MM.1S (cell line): ENCODE measurements at regions not wholly inside any gene's neighbourhood (a gene's known extent, or its start where the extent isn't known, plus 50 kb on each side); places are given as distances from the start of the nearest gene placed in this dataset.

ENCODE experiments used
- DNase-seq: peaks from one replicate; pipeline ENCODE4 v3.0.0-alpha.2; 2015
- H2AFZ ChIP-seq: fragments of 300-600 bp; sonication (generic); 2 replicates; pipeline ENCODE4 v1.6.0; 2016; ENCODE audit warnings: antibody characterized with exemption, low read length
- H3F3A ChIP-seq: fragments of 300-600 bp; sonication (generic); 2 replicates; pipeline ENCODE4 v1.6.1; 2016; ENCODE audit warnings: mild to moderate bottlenecking, antibody characterized with exemption, low read length, moderate library complexity, mixed read lengths; ENCODE audit not compliant: insufficient read depth
- H3K27ac ChIP-seq: fragments of 300-600 bp; sonication (generic); 2 replicates; pipeline ENCODE4 v1.5.1; 2016; ENCODE audit warnings: mild to moderate bottlenecking, low read length
- H3K27me3 ChIP-seq: fragments of 300-600 bp; sonication (generic); replicated peaks from 2 replicates; pipeline ENCODE4 v1.6.0; 2016; ENCODE audit warnings: low read length; ENCODE audit not compliant: insufficient read depth
- H3K36me3 ChIP-seq: fragments of 300-600 bp; sonication (generic); replicated peaks from 2 replicates; pipeline ENCODE4 v1.6.1; 2016; ENCODE audit warnings: mild to moderate bottlenecking, low read length, mixed read lengths; ENCODE audit not compliant: insufficient read depth
- H3K4me1 ChIP-seq: fragments of 300-600 bp; sonication (generic); 2 replicates; pipeline ENCODE4 v1.6.1; 2016; ENCODE audit warnings: low read length, mixed read lengths
- H3K4me2 ChIP-seq: fragments of 300-600 bp; sonication (generic); 2 replicates; pipeline ENCODE4 v1.6.0; 2016; ENCODE audit warnings: low read depth, low read length
- H3K4me3 ChIP-seq: fragments of 300-600 bp; sonication (generic); 2 replicates; pipeline ENCODE4 v1.5.1; 2016; ENCODE audit warnings: low read length, mixed read lengths
- H3K79me2 ChIP-seq: fragments of 300-600 bp; sonication (generic); 2 replicates; pipeline ENCODE4 v1.6.1; 2016; ENCODE audit warnings: mixed run types, low read length, mixed read lengths
- H3K9ac ChIP-seq: fragments of 300-600 bp; sonication (generic); 2 replicates; pipeline ENCODE4 v1.6.1; 2016; ENCODE audit warnings: low read length, mixed read lengths
- H3K9me2 ChIP-seq: fragments of 300-600 bp; sonication (generic); replicated peaks from 2 replicates; pipeline ENCODE4 v1.6.1; 2016; ENCODE audit warnings: mild to moderate bottlenecking, low read length, mixed read lengths; ENCODE audit not compliant: insufficient read depth
- H3K9me3 ChIP-seq: fragments of 300-600 bp; sonication (generic); replicated peaks from 2 replicates; pipeline ENCODE4 v1.6.1; 2016; ENCODE audit warnings: mild to moderate bottlenecking, low read length, mixed read lengths; ENCODE audit not compliant: insufficient read depth
- H4K20me1 ChIP-seq: fragments of 300-600 bp; sonication (generic); 2 replicates; pipeline ENCODE4 v1.6.1; 2016; ENCODE audit warnings: mild to moderate bottlenecking, low read length, moderate library complexity, mixed read lengths; ENCODE audit not compliant: insufficient read depth
- EZH2 ChIP-seq: fragments of 300-600 bp; sonication (generic); optimal IDR thresholded peaks from 2 replicates; pipeline ENCODE3; 2017; ENCODE audit warnings: low read depth, mild to moderate bottlenecking, antibody characterized with exemption, low read length, mixed read lengths
- EZH2phosphoT487 ChIP-seq: fragments of 300-600 bp; sonication (generic); IDR thresholded peaks from 2 replicates; pipeline ENCODE4 v1.6.1; 2018; ENCODE audit warnings: antibody characterized with exemption, low read length
- TF ChIP-seq, protein P1 (sequence below): fragments of 300-600 bp; sonication (generic); IDR thresholded peaks from 2 replicates; pipeline ENCODE4 v1.5.1; 2016; ENCODE audit warnings: antibody characterized with exemption, low read length, mixed read lengths

DNA sequence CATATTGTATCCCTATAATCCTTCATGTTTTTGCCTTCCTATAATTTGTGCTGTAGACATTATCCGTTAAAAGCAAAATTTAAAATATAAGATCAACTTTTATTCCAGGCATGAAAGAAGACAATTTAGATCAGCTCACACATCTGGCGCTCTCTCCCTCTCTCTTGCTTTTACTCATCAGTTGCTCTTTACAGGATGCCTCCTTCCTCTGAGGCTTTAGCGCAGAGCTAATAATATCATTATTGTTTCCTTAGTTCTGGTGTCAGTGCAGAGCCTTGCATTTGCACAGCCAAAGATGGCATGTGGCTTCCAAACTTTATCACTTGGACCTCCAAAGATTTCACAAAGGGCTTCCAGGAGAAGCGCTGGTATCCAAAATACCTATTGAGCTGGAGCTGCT, 295.1 kb downstream of the FGF9 start:
- Histone ChIP-seq H3K27ac (no peak overlapping the region), H3K9ac (no peak overlapping the region), H3K4me3 (no peak overlapping the region), H2AFZ (no peak overlapping the region), H3K4me2 (no peak overlapping the region), H3K27me3 (no peaks in the 10 kb centered on the region), H3K36me3 (no peaks in the 10 kb centered on the region), H4K20me1 (no peaks in the 10 kb centered on the region), H3K9me3 (no peaks in the 10 kb centered on the region), H3K9me2 (no peaks in the 10 kb centered on the region), H3K79me2 (no peaks in the 10 kb centered on the region), H3F3A (no peaks in the 10 kb centered on the region), H3K4me1 (no peaks in the 10 kb centered on the region)
- TF ChIP-seq EZH2phosphoT487 (no peak), EZH2 (no peak)
- TF ChIP-seq, protein P1, sequence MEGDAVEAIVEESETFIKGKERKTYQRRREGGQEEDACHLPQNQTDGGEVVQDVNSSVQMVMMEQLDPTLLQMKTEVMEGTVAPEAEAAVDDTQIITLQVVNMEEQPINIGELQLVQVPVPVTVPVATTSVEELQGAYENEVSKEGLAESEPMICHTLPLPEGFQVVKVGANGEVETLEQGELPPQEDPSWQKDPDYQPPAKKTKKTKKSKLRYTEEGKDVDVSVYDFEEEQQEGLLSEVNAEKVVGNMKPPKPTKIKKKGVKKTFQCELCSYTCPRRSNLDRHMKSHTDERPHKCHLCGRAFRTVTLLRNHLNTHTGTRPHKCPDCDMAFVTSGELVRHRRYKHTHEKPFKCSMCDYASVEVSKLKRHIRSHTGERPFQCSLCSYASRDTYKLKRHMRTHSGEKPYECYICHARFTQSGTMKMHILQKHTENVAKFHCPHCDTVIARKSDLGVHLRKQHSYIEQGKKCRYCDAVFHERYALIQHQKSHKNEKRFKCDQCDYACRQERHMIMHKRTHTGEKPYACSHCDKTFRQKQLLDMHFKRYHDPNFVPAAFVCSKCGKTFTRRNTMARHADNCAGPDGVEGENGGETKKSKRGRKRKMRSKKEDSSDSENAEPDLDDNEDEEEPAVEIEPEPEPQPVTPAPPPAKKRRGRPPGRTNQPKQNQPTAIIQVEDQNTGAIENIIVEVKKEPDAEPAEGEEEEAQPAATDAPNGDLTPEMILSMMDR = no peak
- DNase-seq = no peak

DNA sequence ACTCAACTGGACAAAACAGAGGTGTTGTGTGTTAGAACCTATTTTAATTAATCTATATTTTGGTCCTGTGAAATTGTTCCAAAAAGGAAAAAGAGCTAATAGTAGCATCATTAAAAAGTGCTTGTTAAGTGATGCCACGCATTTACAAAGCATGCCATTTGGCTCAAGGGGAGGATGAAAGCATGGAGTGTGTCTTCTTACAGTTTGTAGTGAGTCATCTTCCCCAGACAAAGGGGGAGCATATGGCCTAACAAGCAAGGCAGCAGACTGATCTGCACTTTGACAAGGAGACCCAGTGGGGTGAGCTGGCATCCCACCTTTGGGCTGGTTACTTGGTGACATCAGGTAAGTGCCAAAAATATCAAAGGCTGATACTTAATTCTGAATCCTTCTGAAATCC, 297.0 kb downstream of the FGF9 start:
- Histone ChIP-seq H3K27ac (no peak overlapping the region), H3K4me3 (no peak overlapping the region), H3K36me3 (no peaks in the 10 kb centered on the region), H3K9me3 (no peaks in the 10 kb centered on the region), H3K79me2 (no peaks in the 10 kb centered on the region), H3K9ac (no peak overlapping the region), H3F3A (no peaks in the 10 kb centered on the region), H3K27me3 (no peaks in the 10 kb centered on the region), H2AFZ (no peak overlapping the region), H3K4me1 (no peaks in the 10 kb centered on the region), H4K20me1 (no peaks in the 10 kb centered on the region), H3K4me2 (no peak overlapping the region), H3K9me2 (no peaks in the 10 kb centered on the region)
- TF ChIP-seq EZH2 (no peak), EZH2phosphoT487 (no peak)
- TF ChIP-seq, protein P1 = no peak
- no peak for DNase-seq

GRCh38 chr13:21970172-21970571, 299.3 kb downstream of the FGF9 start:
- Histone ChIP-seq H3K9me3 (no peaks in the 10 kb centered on the region), H3F3A (no peaks in the 10 kb centered on the region), H3K9me2 (no peaks in the 10 kb centered on the region), H3K79me2 (no peaks in the 10 kb centered on the region), H3K27ac (no peak overlapping the region), H3K4me1 (no peaks in the 10 kb centered on the region), H4K20me1 (no peaks in the 10 kb centered on the region), H3K4me2 (no peak overlapping the region), H3K36me3 (no peaks in the 10 kb centered on the region), H3K27me3 (no peaks in the 10 kb centered on the region), H3K9ac (no peak overlapping the region), H2AFZ (no peak overlapping the region), H3K4me3 (no peak overlapping the region)
- TF ChIP-seq, protein P1 = no peak
- TF ChIP-seq EZH2 (no peak), EZH2phosphoT487 (no peak)
- DNase-seq = no peak
